Psoas muscle (tissue), 7 donors: ENCODE measurements at regions not wholly inside any gene's neighbourhood (a gene's known extent, or its start where the extent isn't known, plus 50 kb on each side); places are given as distances from the start of the nearest gene placed in this dataset.

Source experiments
- ATAC-seq, 4 donors: fragments of 200-7000 bp; cut with Tn5 transposase; one replicate each; pipeline ENCODE4 v1.9.1; 2020; ENCODE audit warnings: moderate library complexity in 3 of 4, mild to moderate bottlenecking in 2 of 4
- DNase-seq, 2 donors: peaks; one replicate each; pipeline ENCODE4 v3.0.0-alpha.2; 2020
- H3K27ac ChIP-seq: fragments of 200-600 bp; one replicate; pipeline ENCODE4 v1.8.0; 2022
- H3K27me3 ChIP-seq, 3 donors: fragments of 200-600 bp in 1 of 3; one replicate each; pipeline versions ENCODE4 v1.6.1 to v1.8.0; 2013 to 2022; ENCODE audit warnings: low read length in 2 of 3, mild to moderate bottlenecking in 2 of 3, moderate library complexity in 1 of 3; ENCODE audit not compliant: insufficient read depth in 3 of 3
- H3K36me3 ChIP-seq, 2 donors: fragments of 200-600 bp in 1 of 2; one replicate each; pipeline versions ENCODE4 v1.6.1 to v1.8.0; 2013 to 2022; ENCODE audit warnings: low read depth in 1 of 2, mild to moderate bottlenecking in 1 of 2, moderate library complexity in 1 of 2; ENCODE audit not compliant: insufficient read depth in 1 of 2
- H3K4me1 ChIP-seq: fragments of 200-600 bp; one replicate; pipeline ENCODE4 v1.8.0; 2022
- H3K4me3 ChIP-seq: fragments of 200-600 bp; one replicate; pipeline ENCODE4 v1.8.0; 2022; ENCODE audit warnings: mild to moderate bottlenecking
- H3K9me3 ChIP-seq: fragments of 200-600 bp; one replicate; pipeline ENCODE4 v1.8.0; 2022
- WGBS, 3 donors: extraction: QIAGEN DNeasy Blood & Tissue Kit; methylation state at CpG; one replicate each; pipeline versions ENCODE4 v1.1.6 to v1.1.7; 2013; 5-methylcytosine and 5-hydroxymethylcytosine counted together
- intact Hi-C, 2 donors: fragments of 100-400 bp; cut with DNase I; formaldehyde crosslinking; loops; one replicate each; pipeline versions ENCODE4 v1.11.0 to v1.14.2; 2022
- TF ChIP-seq, protein P1 (sequence below): fragments of 200-600 bp; IDR thresholded peaks from one replicate; pipeline ENCODE4 v1.8.0; 2022; ENCODE audit warnings: antibody characterized with exemption
- donor health status: healthy with polysubstance abuse.
- donor health status: DM: no; HTN: no; CAD: no; lungs with moderate emphysema.
- donor health status: Bipolar disorder and iron deficiency.
- donor health status: healthy.
- donor health status: DM: yes; HTN: yes; CAD: no.
- donor health status: DM: no; HTN: no; CAD: no.
- donor health status: DM: yes; HTN: yes; CAD: no.

DNA sequence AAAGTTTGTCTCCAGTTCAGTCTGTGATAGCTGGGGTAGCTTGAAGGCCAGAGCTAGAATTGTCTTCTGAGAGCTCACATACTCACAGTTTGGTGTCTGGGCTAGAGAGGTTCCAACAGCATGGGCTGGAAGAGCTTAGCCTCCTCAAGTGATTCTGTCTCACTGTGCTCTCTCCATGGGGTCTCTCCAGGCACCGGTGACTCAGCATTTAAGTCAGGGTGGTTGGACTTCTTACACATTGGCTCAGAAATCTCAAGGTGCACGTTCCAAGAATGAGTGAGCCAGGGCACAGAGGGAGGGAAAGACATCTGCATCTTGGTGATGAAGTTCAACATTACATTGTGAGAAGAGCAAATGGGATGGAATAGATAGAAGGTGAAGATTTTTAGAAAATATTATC is 207.3 kb upstream of the DDX18 start:
- DNase-seq (no peak), ATAC-seq (no peak)
- Histone ChIP-seq H3K27me3 (no peaks in the 10 kb centered on the region), H3K36me3 (no peaks in the 10 kb centered on the region), H3K4me1 (no peaks in the 10 kb centered on the region), H3K4me3 (no peak overlapping the region), H3K9me3 (no peaks in the 10 kb centered on the region), H3K27ac (no peak overlapping the region)
- WGBS, 3 donors = 26 to 86% (median 76%) methylated on average over 2 of the region's 2 CpGs
- intact Hi-C loops = no loop called here
- TF ChIP-seq, protein P1, sequence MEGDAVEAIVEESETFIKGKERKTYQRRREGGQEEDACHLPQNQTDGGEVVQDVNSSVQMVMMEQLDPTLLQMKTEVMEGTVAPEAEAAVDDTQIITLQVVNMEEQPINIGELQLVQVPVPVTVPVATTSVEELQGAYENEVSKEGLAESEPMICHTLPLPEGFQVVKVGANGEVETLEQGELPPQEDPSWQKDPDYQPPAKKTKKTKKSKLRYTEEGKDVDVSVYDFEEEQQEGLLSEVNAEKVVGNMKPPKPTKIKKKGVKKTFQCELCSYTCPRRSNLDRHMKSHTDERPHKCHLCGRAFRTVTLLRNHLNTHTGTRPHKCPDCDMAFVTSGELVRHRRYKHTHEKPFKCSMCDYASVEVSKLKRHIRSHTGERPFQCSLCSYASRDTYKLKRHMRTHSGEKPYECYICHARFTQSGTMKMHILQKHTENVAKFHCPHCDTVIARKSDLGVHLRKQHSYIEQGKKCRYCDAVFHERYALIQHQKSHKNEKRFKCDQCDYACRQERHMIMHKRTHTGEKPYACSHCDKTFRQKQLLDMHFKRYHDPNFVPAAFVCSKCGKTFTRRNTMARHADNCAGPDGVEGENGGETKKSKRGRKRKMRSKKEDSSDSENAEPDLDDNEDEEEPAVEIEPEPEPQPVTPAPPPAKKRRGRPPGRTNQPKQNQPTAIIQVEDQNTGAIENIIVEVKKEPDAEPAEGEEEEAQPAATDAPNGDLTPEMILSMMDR = no peak

DNA sequence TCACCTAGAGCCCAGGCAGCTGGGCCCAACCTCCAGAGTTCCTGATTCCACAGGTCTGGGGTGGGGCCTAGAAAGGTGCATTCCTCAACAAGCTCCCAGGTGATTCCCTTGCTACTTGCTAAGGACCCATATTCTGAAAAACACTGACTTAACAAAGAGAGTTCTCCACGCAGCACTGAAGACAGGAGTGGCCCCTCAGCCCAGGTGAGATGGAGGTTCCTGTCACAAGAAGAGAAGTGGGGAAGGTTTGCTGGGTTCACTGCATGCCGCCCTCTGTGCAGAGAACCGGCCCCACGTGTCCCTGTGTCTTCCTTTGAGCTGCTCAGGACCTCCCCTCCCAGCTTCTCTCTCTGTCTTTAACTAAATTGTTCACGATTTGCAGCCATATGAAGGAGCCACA is 201.4 kb upstream of the DDX18 start:
- no peak overlapping the region for H3K27ac ChIP-seq
- H3K36me3 ChIP-seq = no peaks in the 10 kb centered on the region
- WGBS, 3 donors = 61 to 64% (median 63%) methylated on average over 5 of the region's 5 CpGs
- H3K4me3 ChIP-seq = no peak overlapping the region
- no peaks in the 10 kb centered on the region for H3K9me3 ChIP-seq
- intact Hi-C loops = no loop called here
- no peak for DNase-seq
- no peak for ATAC-seq
- H3K27me3 ChIP-seq = no peaks in the 10 kb centered on the region
- TF ChIP-seq, protein P1 = no peak
- H3K4me1 ChIP-seq = no peaks in the 10 kb centered on the region

DNA sequence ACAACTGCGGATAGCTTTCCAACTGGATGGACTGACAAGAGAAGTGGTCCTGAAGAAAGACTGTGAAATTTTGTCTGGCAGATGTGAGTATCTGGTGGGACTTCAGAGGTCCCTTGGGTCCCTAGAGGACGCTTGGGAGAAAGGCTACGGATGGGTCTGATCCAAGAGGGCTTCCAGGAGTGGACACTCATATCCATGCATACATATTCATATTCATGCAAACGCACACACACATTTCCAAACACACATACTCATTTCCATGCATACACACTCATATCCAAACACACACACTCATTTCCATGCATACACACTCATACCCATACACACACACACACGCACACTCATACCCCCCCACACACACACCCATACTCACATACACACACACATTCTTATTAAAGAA is 200.2 kb upstream of the DDX18 start:
- H3K27ac ChIP-seq = no peak overlapping the region
- no peaks in the 10 kb centered on the region for H3K36me3 ChIP-seq
- H3K9me3 ChIP-seq = no peaks in the 10 kb centered on the region
- TF ChIP-seq, protein P1 = no peak
- ATAC-seq (no peak), DNase-seq (no peak)
- WGBS, 3 donors = 82 to 91% (median 87%) methylated on average over 5 of the region's 5 CpGs
- H3K27me3 ChIP-seq = no peaks in the 10 kb centered on the region
- H3K4me1 ChIP-seq = no peaks in the 10 kb centered on the region
- intact Hi-C loops = no loop called here
- H3K4me3 ChIP-seq = no peak overlapping the region

DNA sequence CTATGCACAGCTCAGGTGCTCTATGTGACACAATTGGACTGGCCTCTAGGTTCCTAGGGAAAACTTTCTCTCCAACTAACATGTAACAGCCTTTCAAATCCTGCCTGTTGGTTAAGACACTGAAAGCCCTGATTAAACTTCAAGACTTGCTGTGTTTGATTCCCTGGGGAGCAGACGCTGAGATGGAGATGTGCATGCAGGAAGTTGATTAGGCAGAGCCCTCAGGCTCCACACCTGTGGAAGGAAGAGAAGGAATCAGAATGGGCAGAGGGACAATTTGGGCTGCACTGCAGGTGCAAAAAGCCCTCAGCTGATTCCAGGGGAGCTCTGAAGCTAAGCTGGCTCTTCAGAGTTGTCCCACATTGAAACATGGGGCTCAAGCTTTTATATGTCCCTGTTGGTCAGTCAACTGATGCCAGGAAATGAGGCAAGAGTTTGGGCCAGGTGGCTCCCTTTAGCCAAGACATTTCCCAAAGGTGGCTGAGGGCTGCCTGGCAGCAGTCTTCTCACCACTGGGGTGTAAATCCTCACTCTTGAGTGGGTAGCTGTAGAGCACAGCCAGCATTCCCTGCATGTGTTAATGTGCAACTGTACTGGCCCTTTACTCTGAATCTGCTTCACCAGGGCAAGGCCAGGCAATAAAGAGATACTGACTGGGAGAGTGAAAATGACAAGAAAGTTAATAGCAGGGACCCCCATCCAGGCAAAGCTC is 199.5 kb upstream of the DDX18 start:
- H3K4me1 ChIP-seq = no peaks in the 10 kb centered on the region
- no peaks in the 10 kb centered on the region for H3K36me3 ChIP-seq
- DNase-seq (no peak), ATAC-seq (no peak)
- no peaks in the 10 kb centered on the region for H3K27me3 ChIP-seq
- 43 to 69% (median 68%) methylated on average over 1 of the region's 1 CpG for WGBS, 3 donors
- TF ChIP-seq, protein P1 = no peak
- no peak overlapping the region for H3K27ac ChIP-seq
- H3K4me3 ChIP-seq = no peak overlapping the region
- H3K9me3 ChIP-seq = no peaks in the 10 kb centered on the region
- intact Hi-C loops = no loop called here

DNA sequence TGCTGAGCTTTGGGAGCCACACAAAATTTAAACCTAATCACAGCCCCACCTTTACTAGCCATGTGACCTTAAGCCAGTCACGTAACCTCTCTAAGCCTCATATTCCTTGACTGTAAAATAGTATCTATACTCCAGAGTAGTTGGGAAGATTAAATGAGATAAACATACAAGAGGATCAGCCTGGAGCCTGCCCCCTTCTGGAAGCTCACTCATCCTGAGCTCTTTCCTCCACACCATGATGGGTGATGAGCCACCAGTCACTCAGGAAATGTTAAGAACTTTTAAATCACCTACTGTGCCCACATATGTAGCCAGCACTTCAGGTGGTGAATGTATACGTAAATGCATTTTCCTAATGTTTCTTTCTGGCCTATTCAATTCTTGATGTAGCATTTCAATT is 195.9 kb upstream of the DDX18 start:
- intact Hi-C loops = no loop called here
- H3K4me1 ChIP-seq = no peaks in the 10 kb centered on the region

More for the DNA sequence above, 195.9 kb upstream of the DDX18 start:
- H3K36me3 ChIP-seq = no peaks in the 10 kb centered on the region
- ATAC-seq (no peak), DNase-seq (no peak)
- H3K27ac ChIP-seq = no peak overlapping the region
- H3K9me3 ChIP-seq = no peaks in the 10 kb centered on the region
- H3K4me3 ChIP-seq = no peak overlapping the region
- no peaks in the 10 kb centered on the region for H3K27me3 ChIP-seq
- WGBS, 3 donors = 85 to 92% (median 85%) methylated on average over 2 of the region's 2 CpGs
- TF ChIP-seq, protein P1 = no peak
